HG03103 (cell line): ENCODE measurements at regions not wholly inside any gene's neighbourhood (a gene's known extent, or its start where the extent isn't known, plus 50 kb on each side); places are given as distances from the start of the nearest gene placed in this dataset.
"Not testable (repeated sequence)": the region's sequence is repeated elsewhere in the genome, so short reads cannot be mapped to it uniquely, and the experiment has no call there.

Experiments
- ATAC-seq: cut with Tn5 transposase; IDR thresholded peaks from one replicate; pipeline ENCODE4 v1.9.1; 2021; ENCODE audit warnings: low read depth; ENCODE audit not compliant: unreplicated experiment

- ATAC-seq: no peak
Observed at GRCh38 chrX:5324546-5324945, 904.1 kb downstream of the NLGN4X start.

- ATAC-seq: no peak
Observed at GRCh38 chrX:5314148-5314547, 914.5 kb downstream of the NLGN4X start.

GRCh38 chrX:5307416-5307815, 921.3 kb downstream of the NLGN4X start:
- no peak for ATAC-seq

GRCh38 chrX:5306654-5307121, 922.0 kb downstream of the NLGN4X start:
- ATAC-seq: no peak

GRCh38 chrX:5305452-5305851, 923.2 kb downstream of the NLGN4X start:
- ATAC-seq: no peak

DNA sequence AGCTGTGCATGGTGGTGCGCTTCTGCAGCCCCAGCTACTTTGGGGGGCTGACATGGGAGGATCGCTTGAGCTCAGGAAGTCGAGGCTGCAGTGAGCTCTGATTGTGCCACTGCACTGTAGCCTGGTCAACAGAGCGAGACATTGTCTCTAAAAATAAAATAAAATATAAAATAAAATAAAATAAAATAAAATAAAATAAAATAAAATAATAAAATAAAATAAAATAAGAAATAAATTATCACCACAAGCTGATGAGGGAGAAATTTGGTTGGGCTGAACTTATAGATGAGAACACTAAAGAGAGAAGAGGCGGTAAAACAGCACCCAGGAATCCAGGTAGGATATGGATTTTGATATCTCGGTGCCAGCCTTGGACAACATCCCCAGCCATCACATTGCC, 933.7 kb downstream of the NLGN4X start:
- ATAC-seq: no peak

DNA sequence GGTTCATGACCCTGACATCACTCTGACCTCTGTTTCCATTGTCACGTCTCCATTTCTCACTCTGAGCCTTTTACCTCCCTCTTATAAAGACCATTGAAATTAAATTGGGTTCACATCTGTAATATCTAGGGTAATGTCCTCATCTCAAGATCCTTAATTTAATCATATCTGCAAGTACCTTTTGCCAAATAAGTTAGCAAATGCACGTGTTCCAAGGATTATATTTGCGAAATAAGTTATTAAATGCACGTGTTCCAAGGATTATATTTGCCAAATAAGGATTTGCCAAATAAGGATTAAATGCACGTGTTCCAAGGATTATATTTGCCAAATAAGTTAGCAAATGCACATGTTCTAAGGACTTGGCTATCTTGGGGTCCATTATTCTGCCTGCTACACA, 938.0 kb downstream of the NLGN4X start:
- no peak for ATAC-seq

- not testable (repeated sequence) for ATAC-seq
Observed at GRCh38 chrX:5289949-5290348, 938.7 kb downstream of the NLGN4X start.

DNA sequence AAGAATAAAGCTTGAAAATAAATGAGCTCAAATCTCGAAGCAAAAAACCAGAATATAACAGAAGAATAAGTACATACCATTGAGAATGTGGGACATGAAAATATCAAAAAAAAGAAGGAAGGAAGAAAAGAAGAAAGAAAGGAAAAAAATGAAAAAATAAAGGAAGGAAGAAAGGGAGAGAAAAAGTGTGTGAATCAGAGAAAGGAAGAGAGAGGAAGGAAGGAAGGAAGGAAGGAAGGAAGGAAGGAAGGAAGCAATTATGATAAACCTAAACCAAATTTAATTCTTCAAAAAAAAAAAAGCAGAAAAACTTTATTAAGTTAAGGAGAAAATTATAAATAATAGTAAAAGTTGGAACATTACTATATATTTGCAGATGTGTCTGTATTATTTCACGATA, 949.8 kb downstream of the NLGN4X start:
- no peak for ATAC-seq

DNA sequence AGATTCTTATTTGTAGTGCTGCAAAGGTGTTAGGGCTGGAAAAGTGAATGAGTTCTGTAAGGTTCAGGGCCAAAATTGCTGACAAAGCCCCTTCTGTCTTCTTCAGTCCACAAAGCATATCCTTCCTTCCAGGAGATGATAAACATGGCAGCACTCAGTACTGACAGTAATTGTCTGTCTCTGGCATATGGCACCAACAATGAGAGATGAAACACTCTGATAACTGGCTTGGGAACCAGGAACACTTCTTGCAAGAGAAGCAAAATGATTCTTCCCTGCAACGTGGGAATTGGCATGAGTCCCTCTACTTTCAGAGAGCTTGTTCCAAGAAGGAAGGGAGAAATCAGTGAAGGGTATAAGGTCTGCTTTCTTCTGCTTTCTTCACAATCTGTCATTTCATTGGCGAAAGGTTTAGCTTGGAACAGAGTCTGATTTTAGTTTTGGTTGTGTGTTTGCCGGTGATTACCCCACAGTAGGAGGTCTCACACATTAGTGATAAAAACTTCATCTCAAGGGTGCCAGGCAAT, 963.3 kb downstream of the NLGN4X start:
- ATAC-seq: no peak

- ATAC-seq: no peak
Observed at GRCh38 chrX:5250106-5250505, 978.6 kb downstream of the NLGN4X start.

GRCh38 chrX:5242091-5242790, 986.4 kb downstream of the NLGN4X start:
- no peak for ATAC-seq

- no peak for ATAC-seq
Observed at GRCh38 chrX:5236749-5237148, 991.9 kb downstream of the NLGN4X start.

- ATAC-seq: no peak
Observed at GRCh38 chrX:5236096-5236495, 992.6 kb downstream of the NLGN4X start.

GRCh38 chrX:5233830-5234229, 994.8 kb downstream of the NLGN4X start:
- ATAC-seq: no peak

DNA sequence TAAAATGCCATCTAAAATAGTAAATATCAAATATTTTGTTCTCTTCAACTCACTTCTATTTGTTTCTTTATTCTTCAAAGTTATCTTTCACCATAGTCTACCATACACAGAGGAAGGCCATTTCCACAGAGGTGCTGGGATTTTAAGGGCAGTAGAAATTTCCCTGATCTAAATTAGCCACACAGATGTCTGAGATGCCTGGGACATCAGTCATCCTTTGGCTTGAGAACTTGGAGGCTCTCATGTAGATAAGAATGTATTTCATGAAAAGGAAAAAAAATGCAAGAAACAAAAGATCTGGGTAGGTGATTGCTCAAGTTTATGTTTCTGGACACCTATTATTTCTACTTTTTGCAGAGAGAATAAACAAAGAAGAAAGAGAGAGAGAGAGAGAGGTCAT, 1008.2 kb downstream of the NLGN4X start:
- no peak for ATAC-seq

- ATAC-seq: no peak
Observed at GRCh38 chrX:5194806-5195205, 1033.9 kb downstream of the NLGN4X start.

- no peak for ATAC-seq
Observed at GRCh38 chrX:5180135-5180741, 1048.4 kb downstream of the NLGN4X start.

DNA sequence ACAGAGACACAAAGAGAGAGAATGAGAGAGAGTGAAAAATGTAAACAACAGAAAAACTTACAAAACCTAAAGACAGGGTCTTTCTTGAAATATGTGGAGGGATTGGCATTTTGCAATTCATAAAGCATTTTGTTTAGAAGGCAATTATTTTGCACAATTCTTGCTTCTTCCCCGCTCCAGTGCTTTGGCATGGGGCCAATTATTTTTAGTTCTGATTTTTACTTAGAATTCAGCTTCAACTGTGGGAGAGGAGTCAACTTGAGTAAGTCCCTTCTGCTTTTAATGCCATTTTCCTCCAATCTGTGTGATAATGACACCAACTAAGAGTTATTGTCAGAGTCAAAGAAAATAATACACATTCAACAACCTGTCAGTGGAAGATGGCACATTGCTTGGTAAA, 1051.9 kb downstream of the NLGN4X start:
- ATAC-seq: no peak

- no peak for ATAC-seq
Observed at GRCh38 chrX:5163663-5164062, 1065.0 kb downstream of the NLGN4X start.

DNA sequence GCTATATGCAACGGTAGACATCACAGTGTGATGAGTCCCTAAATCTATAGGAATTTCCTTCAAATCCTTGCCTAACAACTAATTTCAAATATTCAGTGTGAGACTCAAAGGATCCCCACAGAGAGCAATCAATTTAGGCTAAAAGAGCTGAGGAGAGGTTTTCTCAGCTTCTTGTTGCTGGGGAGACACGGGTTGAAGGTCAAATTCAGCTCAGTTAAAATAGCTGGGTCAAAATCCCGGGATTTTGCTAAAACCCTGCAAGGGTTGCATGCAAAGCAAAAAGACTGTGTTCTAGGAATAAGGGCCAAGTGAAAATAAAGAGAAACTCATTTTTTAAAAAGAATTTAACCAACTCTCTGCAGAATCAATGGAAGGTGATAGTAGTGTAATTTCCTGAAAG, 1073.4 kb downstream of the NLGN4X start:
- ATAC-seq: no peak

- ATAC-seq: no peak
Observed at GRCh38 chrX:5145957-5146356, 1082.7 kb downstream of the NLGN4X start.
